OCI-LY7 (cell line): ENCODE measurements at regions not wholly inside any gene's neighbourhood (a gene's known extent, or its start where the extent isn't known, plus 50 kb on each side); places are given as distances from the start of the nearest gene placed in this dataset.

Experiments used
- EZH2phosphoT487 ChIP-seq: fragments of 200-600 bp; sonication (generic); IDR thresholded peaks from 2 replicates; pipeline ENCODE4 v1.6.1; 2018; ENCODE audit warnings: low read depth, borderline replicate concordance, mild to moderate bottlenecking, mixed run types, antibody characterized with exemption, low read length, moderate library complexity, mixed read lengths
- TF ChIP-seq, protein P1 (sequence below): fragments of 200-600 bp; sonication (generic); conservative IDR thresholded peaks from 2 replicates; pipeline ENCODE4 v1.5.1; 2014; ENCODE audit warnings: mild to moderate bottlenecking, antibody characterized with exemption, low read length, moderate library complexity, mixed read lengths

DNA sequence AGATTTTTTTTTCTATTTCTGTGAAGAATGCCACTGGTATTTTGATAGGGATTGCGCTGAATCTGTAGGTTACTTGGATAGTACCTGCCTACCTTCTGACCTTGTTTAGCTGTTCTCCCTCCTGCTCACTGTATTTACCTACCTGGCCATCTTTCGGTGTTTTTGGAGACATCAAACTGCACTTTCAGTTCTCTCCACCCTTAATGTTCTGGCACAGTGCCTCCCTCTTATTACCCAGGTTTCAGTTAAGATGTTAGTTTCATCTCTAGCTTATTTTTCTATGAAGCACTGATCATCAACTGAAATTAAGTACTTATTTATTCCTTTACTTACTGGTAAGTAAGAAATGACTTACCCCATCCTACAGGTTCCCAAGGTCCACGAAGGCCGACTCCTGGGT is 74.4 kb upstream of the KLHL25 start:
- TF ChIP-seq, protein P1, sequence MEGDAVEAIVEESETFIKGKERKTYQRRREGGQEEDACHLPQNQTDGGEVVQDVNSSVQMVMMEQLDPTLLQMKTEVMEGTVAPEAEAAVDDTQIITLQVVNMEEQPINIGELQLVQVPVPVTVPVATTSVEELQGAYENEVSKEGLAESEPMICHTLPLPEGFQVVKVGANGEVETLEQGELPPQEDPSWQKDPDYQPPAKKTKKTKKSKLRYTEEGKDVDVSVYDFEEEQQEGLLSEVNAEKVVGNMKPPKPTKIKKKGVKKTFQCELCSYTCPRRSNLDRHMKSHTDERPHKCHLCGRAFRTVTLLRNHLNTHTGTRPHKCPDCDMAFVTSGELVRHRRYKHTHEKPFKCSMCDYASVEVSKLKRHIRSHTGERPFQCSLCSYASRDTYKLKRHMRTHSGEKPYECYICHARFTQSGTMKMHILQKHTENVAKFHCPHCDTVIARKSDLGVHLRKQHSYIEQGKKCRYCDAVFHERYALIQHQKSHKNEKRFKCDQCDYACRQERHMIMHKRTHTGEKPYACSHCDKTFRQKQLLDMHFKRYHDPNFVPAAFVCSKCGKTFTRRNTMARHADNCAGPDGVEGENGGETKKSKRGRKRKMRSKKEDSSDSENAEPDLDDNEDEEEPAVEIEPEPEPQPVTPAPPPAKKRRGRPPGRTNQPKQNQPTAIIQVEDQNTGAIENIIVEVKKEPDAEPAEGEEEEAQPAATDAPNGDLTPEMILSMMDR: no peak
- no peak for TF ChIP-seq EZH2phosphoT487
